Gastrocnemius medialis (tissue), 4 donors: ENCODE measurements at regions not wholly inside any gene's neighbourhood (a gene's known extent, or its start where the extent isn't known, plus 50 kb on each side); places are given as distances from the start of the nearest gene placed in this dataset.

Experiments
- ATAC-seq, 2 donors: fragments of 150-250 bp; one replicate each; pipeline ENCODE4 v1.9.1; 2016
- DNase-seq, 2 donors: peaks; one replicate each; pipeline ENCODE4 v3.0.0-alpha.2; 2019
- H3K27ac ChIP-seq, 4 donors: fragments of 200-600 bp; sonication (generic); 1 replicate in 1 of 4; 2 replicates in 3 of 4; pipeline ENCODE4 v1.5.1; 2016 to 2018; ENCODE audit warnings: mild to moderate bottlenecking in 2 of 4, moderate library complexity in 1 of 4
- H3K27me3 ChIP-seq, 3 donors: fragments of 200-600 bp; sonication (generic) in 2 of 3; 1 replicate in 1 of 3; 2 replicates in 2 of 3; pipeline versions ENCODE4 v1.5.1 to v1.6.0; 2016 to 2019; ENCODE audit warnings: mild to moderate bottlenecking in 1 of 3, moderate library complexity in 1 of 3
- H3K36me3 ChIP-seq, 2 donors: fragments of 200-600 bp; sonication (generic) in 1 of 2; one replicate each; pipeline ENCODE4 v1.5.1; 2017 to 2018
- H3K4me1 ChIP-seq, 2 donors: fragments of 200-600 bp; sonication (generic) in 1 of 2; one replicate each; pipeline ENCODE4 v1.5.1; 2016 to 2017; ENCODE audit warnings: mild to moderate bottlenecking in 2 of 2
- H3K4me3 ChIP-seq, 4 donors: fragments of 200-600 bp; sonication (generic) in 3 of 4; 1 replicate in 1 of 4; 2 replicates in 3 of 4; pipeline ENCODE4 v1.5.1; 2016 to 2019; ENCODE audit warnings: mild to moderate bottlenecking in 2 of 4
- H3K9me3 ChIP-seq, 3 donors: fragments of 200-600 bp; sonication (generic) in 2 of 3; 1 replicate in 1 of 3; 2 replicates in 2 of 3; pipeline ENCODE4 v1.5.1; 2016 to 2019
- CTCF ChIP-seq, 5 experiments: fragments of 450-650 bp in 3 of 5; fragments of 200-600 bp in 2 of 5; sonication (generic) in 2 of 5; IDR thresholded peaks in 4 of 5; conservative IDR thresholded peaks in 1 of 5; 1 replicate in 4 of 5; 2 replicates in 1 of 5; pipeline ENCODE4 v1.5.1; 2016 to 2019; ENCODE audit warnings: antibody characterized with exemption in 5 of 5, mild to moderate bottlenecking in 3 of 5, moderate library complexity in 3 of 5
- POLR2A ChIP-seq, 2 donors: fragments of 450-650 bp; IDR thresholded peaks; one replicate each; pipeline ENCODE4 v1.6.1; 2017; ENCODE audit warnings: antibody characterized with exemption in 2 of 2, mild to moderate bottlenecking in 2 of 2, moderate library complexity in 2 of 2
- in situ Hi-C, 4 donors: fragments of 200-750 bp; cut with MboI; loops; one replicate each; pipeline versions ENCODE4 v1.15.0 to v1.8.0; 2017; ENCODE audit warnings: low sequenced_read_pairs in 4 of 4
- intact Hi-C: fragments of 100-400 bp; cut with DNase I; formaldehyde crosslinking; loops from one replicate; pipeline ENCODE4 v1.15.1; 2023; ENCODE audit warnings: low total_unique reads

GRCh38 chr1:227432981-227433380, 114.7 kb upstream of the CDC42BPA start:
- Histone ChIP-seq H3K9me3 (no peaks in the 10 kb centered on the region), H3K4me3 (no peak overlapping the region), H3K27ac (no peak overlapping the region), H3K27me3 (no peaks in the 10 kb centered on the region), H3K36me3 (no peaks in the 10 kb centered on the region), H3K4me1 (peaks cover 35 to 40% of the 10 kb centered on the region in 2 donors)
- TF ChIP-seq CTCF (IDR thresholded peaks at IDR 0.05 in 4 of 5, conservative IDR thresholded peaks at IDR 0.05 in 1 of 5) (no peak), POLR2A (IDR thresholded peaks at IDR 0.05) (no peak)
- intact Hi-C loops = loop anchor here (10.0 kb wide), 2 partner anchors 118 to 438 kb away; partner anchors contain the start of gene CDC42BPA
- in situ Hi-C loops = loop anchor here (10.0 to 25.0 kb wide), 7 partner anchors 188 to 821 kb away; no protein-coding TSS in a partner anchor
- ATAC-seq (no peak), DNase-seq (no peak)

DNA sequence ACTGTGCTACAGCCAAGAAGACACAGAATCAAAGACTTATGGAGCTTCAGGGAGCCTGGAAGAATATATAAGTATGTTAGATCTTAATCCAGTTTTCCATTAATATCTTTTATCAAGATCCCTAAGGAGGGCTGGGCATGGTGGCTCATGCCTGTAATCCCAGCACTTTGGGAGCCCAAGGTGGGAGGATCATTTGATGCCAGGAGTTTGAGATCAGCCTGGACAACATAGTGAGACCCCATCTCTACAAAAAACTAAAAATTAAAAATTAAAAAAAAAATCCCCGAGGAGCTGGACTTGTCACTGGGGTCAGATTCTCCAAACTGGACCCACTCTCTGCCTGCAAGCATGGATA, 113.9 kb upstream of the CDC42BPA start:
- Histone ChIP-seq H3K36me3 (no peaks in the 10 kb centered on the region), H3K4me3 (no peak overlapping the region), H3K27ac (peak overlapping the region in 2 of 4 donors; percentile 34 to 46), H3K4me1 (peaks cover 35 to 37% of the 10 kb centered on the region in 2 donors), H3K27me3 (no peaks in the 10 kb centered on the region), H3K9me3 (no peaks in the 10 kb centered on the region)
- no peak for ATAC-seq
- no peak for DNase-seq
- in situ Hi-C loops = loop anchor here (10.0 to 25.0 kb wide), 7 partner anchors 187 to 820 kb away; no protein-coding TSS in a partner anchor
- intact Hi-C loops = loop anchor here (10.0 kb wide), 2 partner anchors 117 to 437 kb away; partner anchors contain the start of gene CDC42BPA
- no peak for TF ChIP-seq CTCF (IDR thresholded peaks at IDR 0.05 in 4 of 5, conservative IDR thresholded peaks at IDR 0.05 in 1 of 5)
- no peak for TF ChIP-seq POLR2A (IDR thresholded peaks at IDR 0.05)

DNA sequence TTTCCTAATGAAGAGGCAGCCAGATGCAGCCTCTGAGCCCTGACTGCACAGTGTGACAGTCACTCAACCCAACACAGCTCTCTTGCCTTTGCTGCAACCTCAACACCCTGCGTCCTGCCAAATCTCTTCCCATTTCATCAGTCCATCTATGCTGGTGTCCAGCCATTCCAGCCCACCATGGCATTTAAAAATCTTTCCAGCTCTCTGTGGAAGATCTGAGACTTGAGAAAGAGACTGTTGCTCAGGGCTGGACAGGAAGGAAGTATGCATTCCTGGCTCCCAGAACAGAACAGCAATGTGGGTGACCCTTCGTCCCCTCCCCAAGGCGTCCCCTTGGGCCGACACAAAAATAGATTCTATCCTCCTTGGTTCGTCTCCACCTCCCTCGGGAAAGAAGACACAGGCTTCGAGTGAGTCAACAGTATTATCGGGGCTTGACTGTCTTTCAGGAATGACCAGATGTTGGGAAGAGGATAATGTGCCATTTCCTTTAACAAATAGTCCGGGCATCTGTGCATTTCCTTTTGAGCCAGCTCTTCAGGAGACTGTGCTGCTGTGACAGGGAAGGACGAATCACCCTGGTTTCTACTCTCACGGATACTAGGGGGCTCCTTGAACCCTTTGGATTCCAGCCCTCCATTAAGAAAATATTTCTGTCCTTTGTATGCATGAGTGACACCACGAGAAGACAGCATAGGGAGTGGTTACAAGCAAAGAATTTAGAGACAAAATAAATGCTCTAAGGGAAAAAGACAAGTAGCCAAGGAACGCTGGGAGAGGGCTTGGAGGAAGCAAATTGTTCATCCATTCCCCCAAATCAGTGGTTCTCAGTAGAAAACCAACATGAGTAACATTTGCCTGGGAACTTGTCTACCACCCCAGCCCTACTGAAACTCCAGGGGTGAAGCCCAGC, 111.4 kb upstream of the CDC42BPA start:
- Histone ChIP-seq H3K36me3 (no peaks in the 10 kb centered on the region), H3K4me3 (no peak overlapping the region), H3K27ac (peak overlapping the region; percentile 4 to 51 (median 16)), H3K27me3 (no peaks in the 10 kb centered on the region), H3K4me1 (peaks cover 30 to 31% of the 10 kb centered on the region in 2 donors), H3K9me3 (no peaks in the 10 kb centered on the region)
- intact Hi-C loops (loop anchor here (10.0 kb wide), 2 partner anchors 115 to 435 kb away; partner anchors contain the start of gene CDC42BPA), in situ Hi-C loops (loop anchor here (10.0 to 25.0 kb wide), 7 partner anchors 185 to 817 kb away; no protein-coding TSS in a partner anchor)
- ATAC-seq = peak; percentile 55 to 56
- TF ChIP-seq CTCF (IDR thresholded peaks at IDR 0.05 in 4 of 5, conservative IDR thresholded peaks at IDR 0.05 in 1 of 5) (no peak), POLR2A (IDR thresholded peaks at IDR 0.05) (no peak)
- peak in 1 of 2 donors; percentile 33 for DNase-seq

- in situ Hi-C loops = loop anchor here (25.0 kb wide), 5 partner anchors 192 to 817 kb away; no protein-coding TSS in a partner anchor
- H3K4me3 ChIP-seq = no peak overlapping the region
- no peaks in the 10 kb centered on the region for H3K36me3 ChIP-seq
- no peaks in the 10 kb centered on the region for H3K9me3 ChIP-seq
- TF ChIP-seq POLR2A (IDR thresholded peaks at IDR 0.05) (no peak), CTCF (IDR thresholded peaks at IDR 0.05 in 4 of 5, conservative IDR thresholded peaks at IDR 0.05 in 1 of 5) (no peak)
- peak overlapping the region; percentile 4 to 51 (median 16) for H3K27ac ChIP-seq
- H3K4me1 ChIP-seq = peaks cover 30 to 31% of the 10 kb centered on the region in 2 donors
- no peak for DNase-seq
- intact Hi-C loops = no loop called here
- no peaks in the 10 kb centered on the region for H3K27me3 ChIP-seq
- ATAC-seq = no peak
Observed at GRCh38 chr1:227428803-227429202, 110.5 kb upstream of the CDC42BPA start.
